ENCODE measurements at regions not wholly inside any gene's neighbourhood (a gene's known extent, or its start where the extent isn't known, plus 50 kb on each side); places are given as distances from the start of the nearest gene placed in this dataset.
"Not testable (repeated sequence)": the region's sequence is repeated elsewhere in the genome, so short reads cannot be mapped to it uniquely, and the experiment has no call there.

GRCh38 chr5:97937846-97938245 is 754.8 kb upstream of the RIOK2 start:
- no peak for DNase-seq (ENCODE audit: low spot score)

GRCh38 chr5:97943036-97943435 is 760.0 kb upstream of the RIOK2 start:
- DNase-seq (ENCODE audit: low spot score) = no peak

GRCh38 chr5:97951139-97951538 is 768.1 kb upstream of the RIOK2 start:
- no peak for DNase-seq (ENCODE audit: low spot score)

DNA sequence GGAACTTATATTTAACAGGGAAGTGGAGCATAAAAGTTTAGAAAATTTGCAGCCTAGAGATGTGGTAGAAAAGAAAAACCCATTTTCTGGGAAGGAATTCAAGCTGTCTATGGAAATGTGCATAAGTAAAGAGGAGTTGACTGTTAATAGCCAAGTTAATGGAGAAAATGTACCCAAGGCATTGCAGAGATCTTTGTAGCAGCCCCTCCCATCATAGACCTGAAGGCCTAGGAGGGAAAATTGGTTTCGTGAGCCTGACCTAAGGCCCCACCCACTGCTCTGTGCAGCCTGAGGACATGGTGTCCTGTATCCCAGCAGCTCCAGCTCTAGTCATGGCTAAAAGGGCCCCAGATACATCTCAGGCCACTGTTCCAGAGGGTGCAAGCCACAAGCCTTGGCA is 772.4 kb upstream of the RIOK2 start:
- DNase-seq (ENCODE audit: low spot score) = no peak

DNA sequence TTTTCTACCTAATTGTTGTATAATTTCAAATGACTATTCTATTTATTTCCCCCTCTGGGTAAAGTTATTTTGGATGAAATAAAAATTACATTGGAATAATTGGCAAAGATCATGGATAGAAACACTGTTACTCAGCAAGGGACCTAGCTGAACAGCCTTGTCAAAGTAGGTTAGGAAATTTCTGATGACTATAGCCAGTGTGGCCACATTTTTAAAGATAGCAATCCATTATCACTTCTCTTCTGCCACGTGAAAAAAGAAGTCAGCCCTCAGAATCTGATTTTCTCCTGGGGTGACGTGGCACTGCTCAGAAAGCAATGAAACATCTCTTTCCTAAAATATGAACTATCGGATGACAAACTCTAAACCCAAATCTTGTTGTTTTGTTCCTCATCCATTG is 784.2 kb upstream of the RIOK2 start:
- no peak for DNase-seq (ENCODE audit: low spot score)

- DNase-seq (ENCODE audit: low spot score) = no peak
Observed at GRCh38 chr5:97968346-97968745, 785.3 kb upstream of the RIOK2 start.

- no peak for DNase-seq (ENCODE audit: low spot score)
Observed at GRCh38 chr5:97979740-97980139, 793.7 kb upstream of the RGMB start.

DNA sequence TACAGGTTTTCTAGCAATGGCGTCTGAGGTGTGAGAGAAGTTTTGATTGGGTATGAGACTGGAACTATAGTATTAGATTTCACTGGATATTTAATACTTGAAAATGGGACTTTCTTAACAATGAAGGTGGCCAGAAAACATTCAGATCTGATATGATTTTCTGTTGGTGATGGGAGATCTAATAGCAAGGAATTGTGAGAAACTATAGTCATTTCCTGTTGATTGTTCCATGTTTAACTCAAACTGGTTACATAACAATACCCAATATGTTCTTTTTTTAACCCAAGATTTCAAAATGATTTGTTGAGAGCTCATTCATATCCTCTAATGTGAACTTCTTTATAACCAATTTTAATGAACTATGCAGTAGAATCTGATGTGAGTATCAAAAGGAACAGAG is 793.2 kb upstream of the RGMB start:
- DNase-seq (ENCODE audit: low spot score) = no peak

GRCh38 chr5:97986069-97986468 is 787.4 kb upstream of the RGMB start:
- no peak for DNase-seq (ENCODE audit: low spot score)

DNA sequence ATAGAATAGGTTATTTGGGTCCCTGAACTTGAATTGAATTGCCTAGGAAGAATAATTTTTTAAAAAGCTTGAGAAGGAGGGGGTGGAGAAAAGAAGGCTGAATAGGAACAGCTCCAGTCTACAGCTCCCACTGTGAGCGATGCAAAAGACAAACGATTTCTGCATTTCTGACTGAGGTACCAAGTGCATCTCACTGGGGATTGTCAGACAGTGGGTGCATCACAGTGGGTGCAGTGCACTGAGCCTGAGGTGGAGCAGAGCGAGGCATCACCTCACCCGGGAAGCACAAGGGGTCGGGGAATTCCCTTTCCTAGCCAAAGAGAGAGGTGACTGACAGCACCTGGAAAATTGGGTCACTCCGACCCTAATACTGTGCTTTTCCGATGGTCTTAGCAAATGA is 782.2 kb upstream of the RGMB start:
- DNase-seq (ENCODE audit: low spot score) = no peak

GRCh38 chr5:97998941-97999340 is 774.5 kb upstream of the RGMB start:
- DNase-seq (ENCODE audit: low spot score) = no peak

GRCh38 chr5:98004463-98004862 is 769.0 kb upstream of the RGMB start:
- no peak for DNase-seq (ENCODE audit: low spot score)

GRCh38 chr5:98016771-98017170 is 756.7 kb upstream of the RGMB start:
- no peak for DNase-seq (ENCODE audit: low spot score)

DNA sequence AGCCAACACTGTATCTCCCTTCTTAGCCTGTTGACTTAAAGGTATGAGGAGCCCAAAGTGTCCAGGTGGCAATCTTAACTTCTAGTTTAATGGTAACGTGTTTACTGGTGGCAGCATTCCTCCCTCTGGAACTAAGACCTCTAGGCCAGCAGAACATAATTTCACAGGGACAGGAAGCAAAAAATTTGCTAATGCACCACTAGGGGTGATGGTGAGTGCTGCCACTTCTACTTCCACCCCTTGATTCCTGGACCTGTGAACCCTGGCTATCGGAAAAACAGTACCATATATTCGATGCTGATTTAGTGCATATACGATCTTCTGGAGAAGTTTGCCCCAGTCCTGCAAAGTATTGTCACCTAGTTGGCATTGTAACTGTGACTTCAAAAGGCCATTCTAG is 743.2 kb upstream of the RGMB start:
- not testable (repeated sequence) for DNase-seq (ENCODE audit: low spot score)

DNA sequence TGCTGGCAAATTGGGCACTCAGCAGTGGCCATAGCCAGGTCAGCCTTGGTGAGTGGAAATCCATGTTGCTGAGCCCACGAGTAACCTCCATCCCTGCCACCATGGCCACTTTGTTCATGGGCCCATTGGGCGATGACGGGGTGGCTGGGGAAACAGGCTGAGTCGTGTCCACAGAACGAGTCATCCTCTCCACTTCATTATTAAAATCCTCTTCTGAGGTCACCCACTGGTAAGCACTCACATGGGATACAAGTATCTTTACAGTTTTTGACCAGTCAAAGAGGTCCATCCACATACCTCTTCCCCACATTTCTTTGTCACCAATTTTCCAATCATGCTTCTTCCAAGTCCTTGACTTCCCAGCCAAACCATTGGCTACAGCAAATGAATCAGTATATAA is 742.4 kb upstream of the RGMB start:
- DNase-seq (ENCODE audit: low spot score) = not testable (repeated sequence)

- DNase-seq (ENCODE audit: low spot score) = no peak
Observed at GRCh38 chr5:98031496-98031895, 742.0 kb upstream of the RGMB start.

DNA sequence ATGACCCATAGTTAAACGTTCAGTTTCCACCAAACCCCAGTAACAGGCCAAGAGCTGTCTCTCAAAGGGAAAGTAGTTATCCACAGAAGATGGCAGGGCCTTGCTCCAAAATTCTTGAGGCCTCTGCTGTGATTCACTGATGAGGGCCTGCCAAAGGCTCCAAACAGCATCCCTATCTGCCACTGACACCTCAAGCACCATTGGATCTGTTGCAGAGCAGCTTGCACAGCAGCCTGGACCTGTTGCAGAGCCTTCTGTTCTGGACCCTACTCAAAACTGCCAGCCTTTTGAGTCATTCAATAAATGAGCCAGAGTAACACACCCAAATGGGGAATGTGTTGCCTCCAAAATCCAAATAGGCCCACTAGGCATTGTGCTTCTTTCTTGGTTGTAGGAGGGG is 741.5 kb upstream of the RGMB start:
- DNase-seq (ENCODE audit: low spot score) = no peak

- DNase-seq (ENCODE audit: low spot score) = no peak
Observed at GRCh38 chr5:98041661-98042060, 731.8 kb upstream of the RGMB start.

DNA sequence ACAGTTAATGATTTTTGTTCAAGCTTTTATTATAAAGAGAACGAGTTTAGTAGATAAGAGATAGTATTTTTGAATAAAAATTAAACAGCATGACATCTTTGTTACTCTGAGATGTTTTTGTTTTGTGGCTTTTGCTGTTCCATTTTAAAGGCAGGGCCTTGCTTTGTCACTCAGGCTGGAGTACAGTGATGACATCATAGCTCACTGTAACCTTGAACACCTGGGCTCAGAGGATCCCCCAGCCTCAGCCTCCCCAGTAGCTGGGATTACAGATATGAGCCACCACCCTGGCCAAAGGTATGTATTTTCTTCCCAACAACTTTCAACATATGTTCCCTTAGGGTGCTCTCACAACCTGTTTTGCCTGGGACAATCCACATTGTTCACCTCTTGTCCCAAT is 730.9 kb upstream of the RGMB start:
- DNase-seq (ENCODE audit: low spot score) = no peak

DNA sequence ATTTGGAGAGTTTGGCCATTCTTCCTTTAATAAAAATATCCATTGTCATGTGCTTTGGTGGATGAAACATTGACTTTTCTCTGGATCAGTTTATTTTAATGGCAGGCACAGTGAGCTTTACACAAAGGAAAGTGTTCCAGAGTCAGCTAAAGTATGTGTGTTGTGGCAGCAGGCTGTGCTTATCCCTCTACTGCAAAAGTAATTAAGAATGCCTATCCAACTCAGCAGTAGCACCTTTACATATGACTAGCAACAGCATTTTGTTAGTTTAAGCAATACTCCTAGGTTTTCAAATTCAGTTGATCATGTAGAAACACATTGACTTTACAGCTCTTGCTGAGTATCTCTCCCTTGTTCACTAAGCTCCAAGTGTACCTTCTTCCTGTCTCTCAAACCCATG is 730.5 kb upstream of the RGMB start:
- DNase-seq (ENCODE audit: low spot score) = no peak

DNA sequence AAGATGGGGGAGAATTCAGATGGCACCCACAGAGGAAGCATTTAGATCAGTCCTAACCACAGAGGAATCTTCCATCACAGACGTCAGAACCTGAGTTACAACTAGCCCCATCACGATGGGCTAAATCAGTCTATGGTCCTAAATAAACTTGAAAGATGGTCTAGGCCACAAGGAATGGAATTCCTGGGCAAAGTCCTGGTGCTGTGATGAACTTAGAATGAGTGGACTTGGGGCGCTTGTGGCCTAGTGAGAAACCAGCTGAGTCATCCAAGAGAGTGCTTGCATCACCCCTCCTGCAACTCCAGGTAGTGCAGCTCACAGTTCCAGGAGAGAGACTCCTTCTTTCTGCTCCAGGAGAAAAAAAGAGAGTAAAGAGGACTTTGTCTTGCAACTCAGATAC is 722.9 kb upstream of the RGMB start:
- DNase-seq (ENCODE audit: low spot score) = no peak

DNA sequence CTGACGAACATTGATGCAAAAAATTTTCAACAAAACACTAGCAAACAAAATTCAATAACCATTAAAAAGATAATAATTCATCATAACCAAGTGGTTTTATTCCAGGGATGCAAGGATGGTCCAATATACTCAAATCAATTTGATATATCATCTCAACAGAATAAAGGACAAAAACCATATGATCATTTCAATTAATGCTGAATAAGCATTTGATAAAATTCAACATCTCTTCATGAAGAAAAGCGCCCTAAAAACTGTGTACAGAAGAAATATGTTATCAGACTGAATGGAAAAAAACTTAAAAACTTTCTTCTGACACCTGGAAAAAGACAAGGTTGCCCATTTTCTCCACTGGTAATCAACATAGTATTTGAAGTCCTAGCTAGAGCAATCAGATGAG is 720.3 kb upstream of the RGMB start:
- no peak for DNase-seq (ENCODE audit: low spot score)

GRCh38 chr5:98060148-98060547 is 713.3 kb upstream of the RGMB start:
- DNase-seq (ENCODE audit: low spot score) = no peak

DNA sequence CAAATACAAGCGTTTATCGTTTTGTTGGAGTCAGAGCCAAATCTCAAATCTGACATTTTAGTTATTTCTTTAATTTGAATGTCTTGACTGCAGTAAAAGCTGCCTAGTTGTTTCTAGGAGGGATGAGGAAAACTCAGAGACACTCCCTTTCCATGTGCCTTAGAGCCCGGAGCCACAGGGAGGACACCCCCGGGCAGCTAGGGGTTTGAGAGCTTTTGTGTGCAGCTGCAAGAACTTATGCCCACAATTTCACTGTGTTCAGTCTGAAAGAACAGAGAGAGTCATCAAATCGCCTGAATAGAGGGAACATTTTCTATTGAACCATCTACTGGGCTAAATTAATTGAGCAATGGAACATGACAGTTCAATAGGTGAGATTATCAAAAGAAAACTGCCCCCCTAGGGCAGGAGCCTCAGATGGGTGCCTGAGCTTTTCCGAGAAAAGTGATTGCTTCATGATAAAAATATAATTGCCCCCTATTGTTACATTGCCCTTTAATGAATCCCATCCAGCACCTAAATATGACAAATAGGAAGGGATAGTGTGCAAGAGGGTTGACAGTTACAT is 709.3 kb upstream of the RGMB start:
- no peak for DNase-seq (ENCODE audit: low spot score)
